GDM1 (cell line): ENCODE measurements at regions not wholly inside any gene's neighbourhood (a gene's known extent, or its start where the extent isn't known, plus 50 kb on each side); places are given as distances from the start of the nearest gene placed in this dataset.
"Not testable (repeated sequence)": the region's sequence is repeated elsewhere in the genome, so short reads cannot be mapped to it uniquely, and the experiment has no call there.

Source experiments
- DNase-seq: peaks from one replicate; lab custom pipeline; 2025; lab: John Stamatoyannopoulos, UW

- DNase-seq = no peak
Measured at GRCh38 chr13:84139561-84140158, 257.4 kb upstream of the SLITRK1 start.

DNA sequence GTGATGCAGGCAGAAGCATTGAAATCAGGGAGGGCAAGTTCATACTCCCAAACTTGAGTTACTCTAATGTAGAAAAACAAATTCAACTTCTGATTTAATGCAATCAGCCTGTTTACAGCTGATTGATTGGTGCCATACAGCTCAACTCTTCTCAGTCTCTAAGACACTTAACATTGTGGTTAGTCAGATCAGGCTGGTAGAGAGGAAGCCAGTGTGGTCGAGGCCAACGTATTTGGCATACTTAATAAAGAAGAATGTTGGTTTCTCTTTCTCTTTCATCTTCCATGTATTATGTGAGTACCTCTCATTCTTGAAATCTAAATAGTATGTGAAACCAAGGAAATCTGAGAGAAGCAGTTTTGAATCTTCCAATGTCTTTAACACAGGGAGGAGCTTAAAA, 255.0 kb upstream of the SLITRK1 start:
- DNase-seq = peak; percentile 78

GRCh38 chr13:84136582-84136981, 254.3 kb upstream of the SLITRK1 start:
- DNase-seq = no peak

GRCh38 chr13:84132491-84132890, 250.2 kb upstream of the SLITRK1 start:
- DNase-seq = no peak

DNA sequence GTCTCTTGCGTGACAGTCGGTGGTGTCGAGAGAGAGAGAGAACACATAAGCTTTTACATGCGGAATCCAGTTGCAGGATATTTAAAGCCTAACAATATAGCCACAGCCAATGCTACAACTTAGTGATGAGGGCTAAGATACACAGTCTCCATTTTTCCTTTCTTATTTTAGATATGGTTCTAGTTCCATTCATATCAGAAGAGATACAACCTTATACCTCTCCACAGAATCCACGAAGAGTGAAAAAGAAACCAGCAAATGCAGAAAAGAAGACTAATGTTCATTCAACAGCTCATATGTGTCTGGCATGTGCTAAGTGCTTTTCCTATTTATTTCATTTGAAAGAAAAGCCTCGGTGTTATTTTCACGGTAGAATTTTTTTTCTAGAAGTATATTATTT, 249.0 kb upstream of the SLITRK1 start:
- no peak for DNase-seq

GRCh38 chr13:84130495-84131114, 248.3 kb upstream of the SLITRK1 start:
- DNase-seq = no peak

DNA sequence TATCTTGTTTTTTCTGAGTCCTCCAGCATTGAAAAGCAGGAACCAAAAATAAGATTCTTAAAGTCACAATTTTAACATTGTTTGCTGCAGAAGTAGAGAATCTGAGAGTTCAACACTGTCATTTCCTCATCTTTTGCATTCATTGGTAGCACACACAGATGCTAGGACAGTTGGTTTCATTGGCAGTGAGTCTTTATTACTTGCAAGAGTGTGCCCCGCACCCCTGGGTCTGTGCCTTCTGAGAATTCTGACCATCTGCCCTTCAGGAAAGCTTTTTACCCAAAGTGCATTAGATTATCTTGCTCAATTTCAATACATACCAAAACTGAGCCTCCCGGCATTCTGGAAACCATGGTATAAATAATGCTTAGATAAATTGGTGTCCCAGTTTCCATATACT, 247.7 kb upstream of the SLITRK1 start:
- DNase-seq = no peak

GRCh38 chr13:84127597-84128128, 245.4 kb upstream of the SLITRK1 start:
- no peak for DNase-seq

DNA sequence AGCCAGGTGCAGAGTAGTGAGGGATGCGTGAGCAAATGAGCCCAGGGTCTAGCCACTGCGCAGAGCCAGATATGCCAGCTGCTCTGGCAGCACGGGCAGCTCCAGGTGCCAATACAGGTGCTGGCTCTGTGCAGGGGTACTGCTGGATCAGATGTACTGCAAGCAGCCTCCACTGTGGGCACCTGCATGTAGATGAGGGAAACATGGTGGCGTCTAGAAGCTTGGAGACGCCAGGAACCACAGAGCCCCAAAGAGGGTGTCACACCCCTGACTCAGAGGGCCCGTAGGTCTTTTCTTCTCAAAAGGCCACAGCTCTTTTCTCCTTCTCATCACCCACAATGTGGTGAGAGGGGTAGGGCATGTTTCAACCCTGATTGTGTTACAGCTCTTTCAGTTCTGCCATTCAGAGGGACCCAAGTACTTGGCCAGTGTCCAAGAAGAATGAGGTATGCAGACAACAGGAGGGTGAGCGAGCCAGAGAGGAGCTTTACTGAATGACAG, 244.4 kb upstream of the SLITRK1 start:
- peak; percentile 48 for DNase-seq

DNA sequence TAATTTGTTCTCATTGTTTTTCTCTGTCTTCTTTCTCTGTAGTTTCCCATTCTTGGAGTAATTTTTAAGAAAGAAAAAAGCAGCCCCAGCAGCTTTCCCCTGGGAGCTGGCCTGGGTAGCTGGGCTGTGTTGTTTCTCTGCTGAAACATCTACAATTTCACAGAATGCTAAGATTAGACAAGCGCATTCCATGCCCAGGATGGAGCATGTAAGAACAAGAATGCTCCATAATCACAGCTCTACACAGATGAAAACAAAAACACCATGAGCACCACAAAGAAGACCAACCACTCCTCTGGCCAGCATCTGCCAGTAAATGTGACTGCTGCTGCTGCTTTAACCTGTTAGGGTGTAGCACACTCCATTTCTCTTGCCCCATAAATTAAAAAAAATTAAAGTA, 239.2 kb upstream of the SLITRK1 start:
- no peak for DNase-seq

DNA sequence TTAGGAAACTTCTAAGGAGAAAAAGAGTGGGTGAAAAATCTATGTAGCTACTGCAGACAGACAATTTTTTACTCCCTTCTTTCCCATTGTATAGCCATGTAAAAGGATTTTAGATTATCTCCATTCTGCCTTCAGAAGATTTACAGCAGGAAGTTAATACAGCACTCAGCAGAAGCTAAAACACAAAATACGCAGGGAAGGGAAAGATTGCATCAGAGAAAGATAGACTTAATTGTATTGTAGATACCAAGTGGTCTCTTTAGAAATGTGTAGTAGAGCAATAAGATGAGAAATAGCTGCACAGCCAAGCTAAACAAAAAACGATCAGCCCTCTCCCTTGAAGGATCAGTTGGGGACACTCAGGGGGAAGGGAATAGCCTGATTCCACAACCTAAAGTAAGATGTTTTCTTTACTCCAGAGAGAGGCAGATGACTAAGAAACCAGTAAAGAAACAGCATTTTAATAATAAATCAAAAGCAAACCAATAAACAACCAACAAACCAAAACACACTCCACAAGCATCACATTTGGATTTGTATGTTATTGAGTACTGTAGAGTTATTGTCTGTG, 236.7 kb upstream of the SLITRK1 start:
- DNase-seq = no peak

GRCh38 chr13:84098273-84098672, 216.0 kb upstream of the SLITRK1 start:
- DNase-seq = no peak

GRCh38 chr13:84097148-84097547, 214.9 kb upstream of the SLITRK1 start:
- DNase-seq = no peak

- no peak for DNase-seq
Measured at GRCh38 chr13:84096216-84096615, 213.9 kb upstream of the SLITRK1 start.

- DNase-seq = no peak
Measured at GRCh38 chr13:84088996-84089395, 206.7 kb upstream of the SLITRK1 start.

DNA sequence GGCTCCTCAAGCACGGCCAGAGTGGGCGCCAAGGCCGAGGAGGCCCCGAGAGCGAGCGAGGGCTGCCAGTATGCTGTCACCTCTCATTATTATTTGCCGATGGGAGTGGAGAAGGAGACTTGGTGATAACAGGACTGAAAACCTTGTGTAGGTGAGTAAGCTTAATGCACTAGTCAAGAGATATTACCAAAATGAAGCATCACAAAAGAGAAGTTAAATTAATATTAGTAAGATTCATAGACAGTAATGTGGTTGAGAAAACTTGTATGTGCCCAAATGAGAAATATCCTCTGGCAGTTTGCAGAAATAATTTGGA, 204.5 kb upstream of the SLITRK1 start:
- DNase-seq = no peak

DNA sequence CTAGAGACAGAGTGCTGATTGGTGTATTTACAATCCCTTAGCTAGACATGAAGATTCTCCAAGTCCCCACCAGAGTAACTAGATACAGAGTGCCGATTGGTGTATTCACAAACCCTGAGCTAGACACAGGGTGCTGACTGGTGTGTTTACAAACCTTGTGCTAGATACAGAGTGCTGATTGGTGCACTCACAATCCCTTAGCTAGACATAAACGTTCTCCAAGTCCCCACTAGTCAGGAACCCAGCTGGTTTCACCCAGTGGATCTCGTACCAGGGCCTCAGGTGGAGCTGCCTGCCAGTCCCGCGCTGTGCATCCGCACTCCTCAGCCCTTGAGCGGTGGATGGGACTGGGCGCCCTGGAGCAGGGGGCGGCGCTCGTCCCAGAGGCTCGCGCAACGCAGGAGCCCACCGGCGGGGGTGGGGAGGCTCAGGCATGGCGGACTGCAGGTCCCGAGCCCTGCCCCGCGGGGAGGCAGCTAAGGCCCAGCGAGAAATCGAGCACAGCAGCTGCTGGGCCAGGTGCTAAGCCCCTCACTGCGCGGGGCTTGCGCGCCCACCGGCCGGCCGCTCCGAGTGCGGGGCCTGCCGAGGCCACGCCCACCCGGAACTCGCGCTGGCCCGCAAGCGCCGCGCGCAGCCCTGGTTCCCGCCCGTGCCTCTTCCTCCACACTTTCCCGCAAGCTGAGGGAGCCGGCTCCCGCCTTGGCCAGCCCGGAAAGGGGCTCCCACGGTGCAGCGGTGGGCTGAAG, 204.0 kb upstream of the SLITRK1 start:
- not testable (repeated sequence) for DNase-seq

DNA sequence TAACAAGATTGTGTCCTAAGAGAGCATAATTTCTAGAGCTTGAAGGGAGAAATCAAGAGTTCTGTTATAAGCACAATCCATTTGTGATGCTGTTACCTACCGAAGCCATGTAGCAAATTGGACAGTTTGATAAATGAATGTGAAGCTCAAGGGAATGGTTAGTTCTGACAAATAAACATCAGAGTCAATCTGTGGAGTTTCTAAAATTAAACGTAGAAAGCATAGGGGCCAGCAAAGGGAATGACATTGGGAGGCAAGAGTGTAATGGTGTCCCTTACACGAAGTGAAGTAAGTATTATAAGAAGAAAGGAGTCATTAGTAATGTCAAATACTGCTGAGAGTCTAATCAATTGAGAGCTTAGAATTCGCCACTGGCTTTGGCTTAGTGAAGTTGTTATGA, 200.2 kb upstream of the SLITRK1 start:
- no peak for DNase-seq

- no peak for DNase-seq
Measured at GRCh38 chr13:84080748-84081530, 198.7 kb upstream of the SLITRK1 start.

GRCh38 chr13:84077271-84077670, 195.0 kb upstream of the SLITRK1 start:
- DNase-seq = no peak

DNA sequence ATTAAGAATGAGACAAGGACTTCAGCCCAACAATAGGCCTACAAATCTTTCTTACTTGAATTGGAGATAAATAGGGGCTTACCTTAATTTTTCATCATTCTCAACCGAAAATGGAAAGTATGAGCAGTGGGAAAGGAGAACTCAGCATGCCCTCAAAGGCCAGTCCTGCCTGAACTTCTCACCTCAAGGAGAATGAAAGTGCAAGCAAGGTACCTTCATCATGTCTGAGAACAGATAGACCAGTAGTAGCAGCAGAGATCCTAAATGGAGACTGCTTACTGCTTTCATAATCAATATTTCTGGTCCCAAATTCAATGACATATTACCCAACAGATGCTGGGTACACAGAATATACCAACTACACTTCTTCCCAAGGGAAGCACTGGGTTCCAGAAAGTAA, 194.0 kb upstream of the SLITRK1 start:
- no peak for DNase-seq

GRCh38 chr13:84050536-84050935, 168.3 kb upstream of the SLITRK1 start:
- DNase-seq = no peak
